Effector CD8-positive, alpha-beta T cell (primary cell): ENCODE measurements at regions not wholly inside any gene's neighbourhood (a gene's known extent, or its start where the extent isn't known, plus 50 kb on each side); places are given as distances from the start of the nearest gene placed in this dataset.

Experiments
- DNase-seq: peaks from one replicate; lab custom pipeline; 2025; lab: John Stamatoyannopoulos, UW

DNA sequence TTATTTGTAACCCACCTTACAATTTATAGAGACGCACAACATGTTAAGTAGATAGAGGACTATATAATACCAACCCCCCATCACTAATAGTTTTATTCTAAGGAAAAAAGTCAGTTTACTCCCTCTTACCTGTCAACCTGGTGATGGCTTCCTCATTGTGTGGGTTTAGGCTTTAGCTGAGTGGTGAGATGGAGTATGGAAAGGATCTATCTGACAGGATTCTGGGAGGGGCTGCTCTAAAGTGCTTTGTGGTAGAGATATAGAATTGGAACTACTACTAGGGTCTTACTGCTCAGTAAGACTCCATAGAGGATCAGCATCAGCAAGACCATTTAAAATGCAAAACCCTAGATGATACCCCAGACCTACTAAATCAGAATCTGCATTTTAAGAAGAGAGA, 82.1 kb upstream of the IFNE start:
- DNase-seq = no peak

DNA sequence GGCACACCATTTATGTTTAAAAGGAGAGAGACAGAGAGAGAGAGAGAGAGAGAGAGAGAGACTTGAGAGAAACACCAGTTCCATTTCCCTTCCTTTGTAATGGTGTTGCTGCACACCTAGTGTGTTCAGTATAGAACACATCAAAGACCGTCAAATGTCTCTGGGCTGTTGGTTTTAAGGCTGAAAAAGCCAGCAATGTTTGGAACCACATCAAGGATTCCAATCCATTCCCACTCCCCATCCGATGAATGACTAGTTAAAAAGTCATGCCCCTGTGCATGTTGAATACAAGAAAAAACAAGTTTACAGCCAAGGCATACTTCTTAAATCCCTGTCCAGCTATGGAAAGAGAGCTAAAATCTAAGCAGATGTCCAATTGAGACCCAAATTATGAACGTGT, 83.0 kb upstream of the IFNE start:
- DNase-seq = no peak

DNA sequence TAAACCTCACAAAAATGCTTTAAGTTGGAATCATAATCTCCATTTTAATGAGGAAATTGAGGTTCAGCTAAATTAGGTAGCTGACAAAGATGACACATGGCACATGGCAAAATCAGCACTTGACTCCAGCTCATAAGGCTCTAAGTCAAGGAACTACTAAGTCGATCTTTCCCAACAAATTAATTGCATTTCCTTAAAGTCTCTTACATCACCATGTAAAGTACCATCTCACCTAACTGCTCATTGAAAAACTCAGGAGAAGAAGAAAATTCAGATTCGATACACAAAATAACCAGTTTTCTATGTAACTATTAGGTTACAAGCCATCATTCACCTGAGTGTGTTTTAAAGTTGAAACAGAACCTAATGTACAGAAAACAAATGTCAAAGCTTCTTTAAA, 85.8 kb upstream of the IFNE start:
- no peak for DNase-seq

DNA sequence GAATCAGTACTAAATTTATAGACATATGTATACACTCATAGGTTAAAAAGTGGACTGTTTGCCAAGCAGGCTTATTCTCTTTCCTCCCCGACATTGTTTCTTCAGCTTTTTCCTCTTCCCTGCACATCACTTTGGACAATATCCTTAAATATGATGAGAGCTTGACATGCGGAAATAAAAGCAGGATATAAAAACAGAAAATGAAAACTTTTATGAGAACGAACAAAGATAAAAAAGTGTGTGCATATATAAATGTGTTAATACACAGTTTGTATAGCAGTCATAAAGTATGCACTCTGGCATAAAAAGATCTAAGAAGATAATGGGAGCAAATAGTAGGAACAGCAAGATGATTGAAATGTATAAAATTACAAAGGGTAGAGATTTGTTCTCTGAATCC, 86.4 kb upstream of the IFNE start:
- DNase-seq = no peak

DNA sequence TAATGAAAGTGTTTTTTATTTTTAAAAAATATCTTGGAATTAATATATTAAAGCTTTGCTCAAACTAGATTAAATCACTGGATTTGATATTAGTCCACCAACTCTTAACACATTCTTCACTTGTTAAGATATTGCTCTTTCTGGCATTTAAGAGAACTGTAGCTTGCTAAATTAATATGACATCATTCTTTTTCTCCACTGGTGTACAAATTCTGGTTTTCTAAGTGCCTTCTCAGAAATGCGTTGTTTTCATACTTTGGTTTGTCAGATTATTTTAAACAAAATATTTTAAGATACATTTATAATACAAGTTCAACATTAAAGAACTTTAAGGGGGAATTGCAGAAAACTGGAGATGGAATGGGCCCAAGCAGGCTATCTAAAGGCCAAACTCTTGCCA, 87.6 kb upstream of the IFNE start:
- no peak for DNase-seq

DNA sequence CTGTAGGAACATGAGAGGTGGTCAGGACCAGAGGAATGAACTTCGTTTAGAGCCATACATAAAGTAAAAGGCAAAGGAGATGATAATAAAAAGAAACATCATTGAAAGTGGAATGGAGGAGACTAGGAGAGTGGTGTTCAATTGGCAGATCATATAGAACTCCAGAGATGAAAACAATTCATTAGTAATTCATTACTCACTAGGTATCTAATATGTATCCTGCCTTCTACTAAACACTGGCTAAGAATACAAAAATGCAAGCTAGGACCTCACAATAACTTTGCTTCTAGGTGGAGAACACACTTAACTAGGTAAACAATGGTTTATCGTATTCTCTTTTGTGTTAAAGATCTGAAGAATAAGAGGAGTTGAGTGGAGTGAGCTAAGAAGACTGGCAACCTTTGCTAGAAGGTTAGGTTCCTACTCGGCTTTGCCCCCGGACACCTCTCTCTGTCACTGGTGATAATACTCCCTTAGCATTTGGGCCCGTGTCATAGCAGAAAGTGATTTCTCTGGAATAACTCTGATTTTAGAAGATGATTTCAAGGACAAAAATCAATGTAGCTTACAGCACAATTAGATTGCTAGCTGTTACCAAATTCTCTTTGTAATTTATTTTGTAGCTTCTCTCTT, 88.6 kb upstream of the IFNE start:
- DNase-seq = no peak

DNA sequence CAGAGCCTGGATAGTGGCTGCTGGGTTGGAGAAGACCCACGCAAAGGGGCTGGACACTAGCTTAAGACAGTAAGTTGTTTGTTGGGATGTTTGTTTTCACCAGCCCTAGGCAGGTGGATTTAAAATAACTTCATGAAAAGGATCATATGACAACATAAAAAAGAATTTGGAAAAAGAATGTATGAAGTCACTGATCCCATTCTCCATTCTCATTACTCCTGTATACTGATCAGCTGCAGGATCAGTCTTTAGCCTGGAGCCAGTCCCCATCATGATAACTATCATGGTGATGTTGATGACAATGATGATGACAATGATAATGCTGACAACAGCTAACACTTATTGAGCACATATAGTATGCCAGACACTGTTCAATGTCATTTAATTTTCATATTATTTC, 92.1 kb upstream of the IFNE start:
- no peak for DNase-seq

DNA sequence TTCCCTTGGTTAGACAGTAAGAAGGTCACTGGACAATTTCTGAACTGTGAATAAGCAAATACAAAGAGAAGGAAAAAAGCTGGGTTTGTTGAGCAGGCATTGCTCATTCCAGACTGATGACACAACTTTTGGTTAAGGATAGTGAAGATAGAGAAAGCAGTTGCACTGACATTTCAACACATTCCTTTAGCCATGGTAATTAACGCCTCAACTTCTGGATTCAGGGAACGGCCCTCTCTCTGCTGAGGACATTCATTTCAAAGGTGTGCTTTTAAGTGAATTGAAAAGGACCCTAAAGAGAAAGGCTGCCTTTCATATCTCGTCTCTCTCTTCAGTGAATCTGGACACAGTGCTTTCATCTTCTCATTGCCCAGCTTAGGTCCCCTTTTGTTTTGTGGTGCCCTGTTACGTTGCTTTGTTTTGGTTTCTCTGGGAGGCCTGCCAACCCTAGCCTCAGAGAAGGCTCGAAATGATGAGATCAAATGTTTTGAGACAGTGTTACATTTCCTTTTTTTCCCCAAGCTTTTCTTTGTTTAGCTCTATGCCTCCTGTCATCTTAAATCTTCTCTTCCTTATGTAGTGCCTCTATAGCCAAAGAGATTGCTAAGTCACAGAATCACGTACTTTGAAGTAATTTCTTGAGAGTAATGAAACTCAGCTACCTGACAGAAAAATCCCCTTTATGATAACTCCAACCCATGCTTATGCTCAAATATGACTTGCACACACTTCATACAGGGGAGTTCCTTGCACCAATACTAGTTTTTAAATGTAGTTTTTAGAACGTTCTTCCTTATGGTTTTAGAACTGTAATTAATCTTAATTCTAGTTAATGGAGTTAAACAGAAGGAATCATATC, 94.4 kb upstream of the IFNE start:
- DNase-seq = no peak

DNA sequence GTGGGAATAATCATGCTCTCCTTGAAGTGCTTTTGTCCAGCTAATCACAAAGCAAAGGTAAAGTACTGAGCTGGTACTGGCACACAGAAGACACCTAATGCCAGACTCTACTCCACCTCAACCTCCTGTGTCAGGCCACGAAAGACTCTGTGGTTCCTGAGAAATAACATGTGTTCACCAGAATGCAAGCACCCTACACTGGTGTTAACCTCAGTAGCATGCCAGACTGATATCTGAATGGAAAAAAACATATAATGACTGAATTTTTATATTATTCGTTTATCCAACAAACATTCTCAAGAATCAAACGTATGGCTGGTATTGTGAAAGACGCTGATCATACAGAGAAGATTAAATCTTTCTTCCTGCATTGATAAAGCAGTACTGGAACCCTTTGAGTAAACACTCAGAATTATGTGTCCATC, 97.1 kb upstream of the IFNE start:
- DNase-seq = no peak

DNA sequence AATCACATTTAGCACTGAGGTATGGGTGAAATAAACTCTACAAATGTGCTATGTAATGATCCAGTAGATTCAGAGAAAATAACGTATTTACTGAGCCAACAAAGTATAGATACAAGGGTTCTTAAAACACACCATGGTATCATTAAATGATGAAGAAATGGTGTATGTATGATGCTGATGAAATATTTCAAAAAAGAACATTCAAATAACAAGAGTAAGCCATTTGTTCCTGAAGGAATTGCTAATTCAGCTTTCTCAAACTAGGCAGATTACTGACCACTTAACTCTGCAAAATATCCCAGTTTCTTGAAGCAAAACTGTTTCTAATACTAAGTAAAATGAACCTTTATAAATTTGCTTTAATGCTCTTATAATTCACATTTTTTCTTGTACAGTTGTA, 97.6 kb upstream of the IFNE start:
- DNase-seq = no peak

DNA sequence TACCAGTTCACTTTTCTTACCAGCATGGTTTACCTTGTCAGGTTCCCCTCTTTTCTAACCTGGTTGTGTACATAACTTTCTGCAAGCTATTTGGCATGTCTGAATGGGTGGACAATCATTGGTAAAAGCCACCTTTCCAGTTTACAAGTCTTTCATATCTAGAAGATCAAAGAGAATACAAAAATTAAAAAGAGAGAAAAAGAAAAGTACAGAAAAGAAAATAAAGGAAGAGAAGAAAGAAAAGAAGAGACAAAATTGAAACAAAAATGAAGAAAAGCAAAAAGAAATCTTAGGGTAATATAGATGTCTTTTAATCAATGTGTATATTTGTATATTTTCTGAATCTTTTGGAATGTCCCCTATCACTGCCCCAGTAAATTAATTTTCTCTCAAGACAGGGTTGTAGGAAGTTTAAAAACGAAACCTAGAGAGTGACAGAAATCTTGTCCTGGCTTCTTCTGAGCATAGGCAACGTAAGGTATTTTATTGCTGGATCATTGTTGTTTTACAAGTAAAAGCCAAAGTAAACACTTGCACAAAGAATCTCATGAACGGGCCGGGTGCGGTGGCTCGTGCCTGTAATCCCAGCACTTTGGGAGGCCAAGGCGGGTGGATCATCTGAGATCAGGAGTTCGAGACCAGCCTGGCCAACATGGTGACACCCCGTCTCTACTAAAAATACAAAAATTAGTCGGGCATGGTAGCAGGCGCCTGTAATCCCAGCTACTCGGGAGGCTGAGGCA, 98.7 kb upstream of the IFNE start:
- no peak for DNase-seq

DNA sequence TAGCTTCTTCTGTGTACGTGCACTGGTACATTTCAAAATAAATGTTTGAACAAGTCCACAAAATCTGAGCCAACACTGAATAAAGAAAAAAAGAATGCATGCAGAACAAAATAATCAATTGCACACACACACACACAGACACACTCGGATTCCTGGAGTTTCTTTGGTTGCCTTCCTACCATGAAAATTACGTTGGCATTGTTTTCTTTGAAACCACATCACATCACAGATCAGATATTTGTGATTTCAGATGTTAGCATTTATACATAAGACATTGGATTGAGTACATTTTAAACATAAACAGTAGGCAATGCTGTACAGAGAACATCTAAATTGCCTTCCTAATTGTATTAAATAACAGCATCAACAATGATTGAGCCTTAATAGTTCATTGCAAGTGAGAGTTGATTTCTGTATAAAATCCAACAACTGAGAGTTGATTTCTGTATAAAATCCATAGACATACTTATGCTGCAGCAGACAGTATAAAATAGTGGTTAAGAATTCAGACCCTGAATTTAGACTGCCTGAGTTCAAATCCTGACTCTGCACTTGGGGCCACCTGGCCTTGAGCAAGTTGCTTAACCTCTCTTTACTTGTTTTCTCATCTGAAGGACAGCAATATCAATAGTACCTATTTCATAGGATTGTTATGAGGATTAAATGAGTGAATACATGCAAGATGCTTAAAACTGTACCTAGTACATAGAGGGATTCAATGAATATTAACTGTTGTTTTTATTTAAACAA, 101.7 kb upstream of the IFNE start:
- DNase-seq = no peak

DNA sequence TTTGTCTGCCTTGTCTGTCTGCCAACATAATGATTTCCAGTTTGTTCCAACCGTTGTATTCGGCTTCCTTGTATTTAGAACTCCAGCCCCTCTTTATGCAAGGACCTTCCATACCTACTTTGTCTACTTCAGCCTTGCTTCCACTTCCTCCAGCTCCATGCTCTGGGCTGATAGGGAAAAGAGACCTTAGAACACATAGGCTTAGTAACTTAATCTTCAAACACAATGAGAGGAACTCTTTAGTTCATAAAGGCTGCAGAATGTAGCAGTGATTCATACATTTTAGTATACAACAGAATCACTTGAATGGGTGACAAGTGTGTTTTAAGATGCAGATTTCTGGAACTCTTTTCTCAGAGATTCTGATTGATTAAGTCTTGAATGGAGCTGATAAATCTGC, 102.8 kb upstream of the IFNE start:
- DNase-seq = no peak

DNA sequence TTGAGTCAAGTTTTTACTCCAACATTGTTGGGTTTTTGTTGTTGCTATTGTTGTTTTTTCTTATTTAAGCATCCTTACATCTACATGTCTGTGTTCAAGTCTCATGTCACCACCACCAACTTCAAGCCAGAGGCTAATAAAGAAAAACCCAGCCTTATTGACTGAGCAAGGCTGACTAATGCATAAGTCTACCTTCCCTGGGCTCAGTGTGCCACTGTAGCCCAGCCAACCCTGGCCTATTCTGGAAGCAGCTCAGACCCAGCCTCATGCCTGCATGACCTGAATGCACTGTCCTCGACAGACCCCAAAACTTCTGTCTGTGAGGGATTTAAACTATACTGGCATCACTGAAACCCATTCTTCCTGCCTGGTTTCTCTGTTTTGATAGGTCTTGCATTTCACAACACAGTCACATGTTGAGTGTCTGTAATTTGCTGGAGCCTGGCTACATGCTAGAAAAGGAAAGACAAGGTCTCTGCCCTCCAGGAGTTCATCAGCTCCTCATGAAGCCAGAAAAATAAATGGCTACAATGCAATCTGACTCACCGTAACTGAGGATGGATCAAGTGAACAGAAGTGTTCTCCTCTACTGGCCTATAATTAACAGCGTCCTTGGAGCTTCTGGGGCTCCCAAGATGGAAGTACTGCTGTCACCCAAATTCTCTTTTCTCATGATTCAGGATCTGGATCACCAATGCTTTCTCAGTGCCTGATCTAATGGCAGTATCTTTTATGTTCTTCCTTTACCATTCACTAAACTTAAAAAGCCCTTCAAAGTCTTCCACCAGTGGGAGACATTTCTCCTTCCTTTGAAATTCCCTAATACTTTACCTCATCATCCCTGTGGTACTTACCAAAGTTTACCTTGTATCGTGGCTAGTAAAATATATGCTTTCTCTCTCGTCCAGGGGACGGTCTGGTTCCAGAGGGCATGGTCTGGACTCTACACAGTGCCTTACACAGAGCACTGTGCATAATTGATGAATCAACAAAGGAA, 103.9 kb upstream of the IFNE start:
- no peak for DNase-seq

DNA sequence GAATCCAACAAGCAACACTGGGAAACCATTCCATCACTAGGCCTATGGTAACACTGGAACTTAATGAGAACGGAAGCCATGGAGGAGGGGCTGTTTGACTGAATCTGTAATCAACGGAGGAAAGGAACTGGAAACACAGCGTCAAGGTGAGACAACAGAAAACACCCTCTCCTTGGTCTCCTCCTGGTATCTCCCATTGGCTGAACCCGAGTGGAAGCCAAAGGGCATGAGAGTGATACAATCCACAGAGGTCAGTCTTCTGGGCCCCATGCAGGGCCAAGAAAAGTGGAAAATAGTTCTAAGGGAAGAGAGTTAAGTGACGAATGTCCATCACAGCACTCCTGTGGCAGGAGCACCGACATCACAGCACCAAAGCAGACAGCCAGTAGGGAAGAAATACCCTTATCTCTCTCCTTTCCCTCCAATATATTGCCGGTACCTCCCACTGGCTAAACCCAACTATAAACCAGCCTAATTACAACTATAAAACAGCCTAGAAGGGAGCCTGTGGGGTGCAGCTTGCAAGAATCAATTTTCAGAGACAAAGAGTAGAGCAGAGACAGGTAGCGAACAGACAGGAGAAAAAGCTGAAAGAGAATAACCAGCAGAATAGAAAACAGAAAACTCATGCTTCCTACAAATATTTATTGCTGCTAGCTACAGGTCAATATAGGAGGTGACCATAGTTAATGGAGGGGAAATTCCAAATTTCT, 107.4 kb upstream of the IFNE start:
- DNase-seq = no peak

DNA sequence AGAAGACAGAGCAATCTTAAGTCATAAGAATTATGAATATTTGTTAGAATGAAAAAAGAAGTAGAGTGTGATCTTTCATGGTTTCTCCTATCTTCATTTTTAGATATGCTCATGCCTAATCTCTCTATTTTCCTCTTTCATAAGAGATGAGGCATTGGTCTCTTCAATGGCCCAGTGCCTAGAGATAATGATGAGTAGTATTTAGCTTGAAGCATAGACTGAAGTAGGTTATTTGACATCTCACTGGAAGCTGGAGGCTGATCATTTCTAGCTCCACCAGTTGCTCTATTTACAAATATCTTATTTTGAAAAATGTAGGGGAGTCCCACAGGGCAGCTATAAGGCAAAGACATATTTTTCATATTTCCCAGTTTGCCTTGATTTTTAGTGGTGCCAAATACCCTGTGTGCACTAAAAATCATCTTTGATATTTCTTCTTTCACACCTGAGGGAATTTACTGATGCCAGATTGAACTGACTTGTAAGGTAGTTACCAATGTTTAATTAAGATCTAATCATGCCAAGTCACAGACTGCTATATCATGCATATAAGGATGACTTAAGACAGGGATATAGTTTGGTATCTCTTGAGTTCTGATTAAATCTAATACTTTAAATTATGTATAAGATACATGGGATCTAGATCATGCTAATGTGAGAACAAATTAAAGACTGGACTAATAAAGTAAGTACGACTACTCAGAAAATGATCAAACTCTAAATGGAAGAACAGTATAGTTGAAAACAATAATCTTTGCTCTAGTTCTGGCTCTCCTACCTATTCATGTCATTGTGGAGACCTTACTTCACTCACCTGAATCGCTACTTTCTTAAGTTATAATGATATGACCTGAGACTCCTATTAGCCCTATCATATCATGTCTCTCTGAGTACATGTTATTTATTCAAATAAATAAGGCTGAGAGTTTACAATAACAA, 108.2 kb upstream of the IFNE start:
- no peak for DNase-seq

DNA sequence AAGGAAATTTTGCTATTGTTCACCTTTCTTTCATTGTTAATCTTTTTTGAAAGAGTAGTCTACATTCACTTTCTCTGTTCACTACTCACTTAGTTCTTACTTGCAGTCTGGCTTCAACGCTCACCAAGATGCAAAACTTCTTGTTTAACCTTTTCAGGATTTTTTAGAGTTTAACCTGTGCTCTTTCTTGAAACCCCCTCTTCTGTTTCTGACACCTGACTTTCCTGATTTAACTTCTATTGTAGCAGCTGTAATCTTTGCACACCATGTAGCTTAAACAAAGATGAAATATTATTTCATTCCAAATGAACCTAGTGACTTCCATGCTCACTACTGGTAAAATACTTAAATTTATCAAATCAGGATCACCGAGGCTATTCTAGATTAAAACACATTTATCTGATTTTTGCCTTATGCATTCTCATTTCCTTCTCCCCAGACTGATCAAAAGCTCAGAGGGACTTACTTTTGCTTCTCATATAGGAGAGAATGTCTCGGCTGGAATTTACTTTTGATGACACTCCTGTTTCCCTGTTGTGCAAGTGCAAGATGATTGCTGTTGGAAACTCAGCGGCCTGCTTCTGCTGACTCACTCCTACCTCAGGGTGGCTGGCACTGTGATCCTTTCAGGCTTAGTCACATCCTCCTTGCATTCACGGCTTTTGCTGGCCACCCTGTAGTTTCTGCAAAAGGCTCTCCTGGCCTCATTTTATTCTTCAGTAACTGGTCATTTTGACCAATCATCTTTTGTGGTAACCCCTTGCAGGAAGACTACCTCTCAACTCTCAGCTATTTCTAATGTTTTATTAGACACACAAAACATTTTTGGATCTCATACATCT, 109.3 kb upstream of the IFNE start:
- DNase-seq = no peak

DNA sequence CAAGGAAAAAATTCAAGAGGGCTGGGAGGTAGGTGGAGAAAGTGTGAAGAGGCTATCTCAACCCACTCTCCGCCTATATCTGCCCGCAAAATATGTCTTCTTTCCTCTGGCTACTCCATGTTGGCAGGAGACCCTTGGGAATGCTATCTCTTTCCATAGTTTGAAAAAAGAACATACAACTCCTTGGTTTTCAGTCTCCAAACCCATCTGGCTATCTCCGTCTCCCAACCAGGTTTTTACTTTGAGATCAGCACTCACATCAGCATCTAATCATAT, 109.9 kb upstream of the IFNE start:
- no peak for DNase-seq

DNA sequence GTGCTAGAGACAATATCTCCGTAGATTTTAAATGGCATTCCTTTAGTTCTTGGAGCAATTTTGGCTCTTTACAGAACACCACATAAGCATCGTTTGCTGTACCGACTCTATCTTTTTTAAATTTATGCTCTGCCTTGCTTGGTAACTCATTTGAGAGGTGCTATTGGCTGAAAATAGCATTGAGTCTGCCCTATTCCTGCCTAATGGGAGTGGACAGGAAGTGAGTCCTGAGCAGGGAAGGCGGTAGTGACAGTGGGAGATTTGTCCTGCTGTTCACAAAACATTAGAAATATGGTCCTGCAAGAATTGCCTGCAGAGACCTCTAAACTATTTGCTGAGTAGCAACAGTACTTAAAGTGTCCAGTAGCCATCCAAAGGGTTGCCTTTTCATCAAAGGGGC, 115.2 kb upstream of the IFNE start:
- no peak for DNase-seq
